Muscle layer of duodenum (tissue), 2 donors: ENCODE measurements at regions not wholly inside any gene's neighbourhood (a gene's known extent, or its start where the extent isn't known, plus 50 kb on each side); places are given as distances from the start of the nearest gene placed in this dataset.

Source experiments
- H3K27ac ChIP-seq: one replicate; pipeline ENCODE4 v1.7.0; 2013; ENCODE audit warnings: mild to moderate bottlenecking, low read length
- H3K27me3 ChIP-seq: one replicate; pipeline ENCODE4 v1.7.0; 2013; ENCODE audit warnings: low read depth, mild to moderate bottlenecking, control low read depth, low read length
- H3K36me3 ChIP-seq, 2 donors: one replicate each; pipeline ENCODE4 v1.7.0; 2013; ENCODE audit warnings: low read length in 2 of 2, control low read depth in 1 of 2, mild to moderate bottlenecking in 1 of 2; ENCODE audit not compliant: insufficient read depth in 2 of 2, control insufficient read depth in 1 of 2
- H3K4me1 ChIP-seq, 2 donors: one replicate each; pipeline ENCODE4 v1.7.0; 2013; ENCODE audit warnings: low read length in 2 of 2, mild to moderate bottlenecking in 2 of 2, control low read depth in 1 of 2, moderate library complexity in 1 of 2; ENCODE audit not compliant: insufficient read depth in 2 of 2, control insufficient read depth in 1 of 2
- H3K4me3 ChIP-seq, 2 donors: one replicate each; pipeline ENCODE4 v1.7.0; 2013; ENCODE audit warnings: low read length in 2 of 2, low read depth in 1 of 2, mild to moderate bottlenecking in 1 of 2
- H3K9me3 ChIP-seq, 2 donors: one replicate each; pipeline ENCODE4 v1.7.0; 2013; ENCODE audit warnings: low read length in 2 of 2, control low read depth in 1 of 2, mild to moderate bottlenecking in 1 of 2; ENCODE audit not compliant: control insufficient read depth in 1 of 2
- donor health status: healthy.

DNA sequence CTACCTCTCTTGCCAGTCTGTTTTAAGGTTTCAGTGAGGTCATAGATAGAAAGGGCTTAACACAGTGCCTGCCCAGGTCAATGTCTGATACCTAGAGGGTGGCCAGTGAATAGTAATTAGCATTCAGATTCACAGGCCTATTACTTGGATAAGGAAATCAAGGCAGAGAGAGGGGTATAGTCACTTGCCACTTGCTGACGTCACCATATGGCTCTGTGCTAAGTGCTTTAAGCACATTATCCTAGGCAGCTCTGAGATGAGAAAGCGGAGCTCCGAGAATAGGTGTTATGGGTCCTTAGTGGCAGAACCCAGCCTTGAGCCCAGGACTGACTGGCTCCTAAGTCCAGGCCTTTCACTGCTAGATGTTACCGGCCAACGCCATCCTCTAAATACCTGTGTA, 51.5 kb upstream of the DAB1 start:
- Histone ChIP-seq H3K27me3 (no peaks in the 10 kb centered on the region), H3K27ac (no peak overlapping the region), H3K9me3 (no peaks in the 10 kb centered on the region), H3K4me1 (no peaks in the 10 kb centered on the region), H3K36me3 (no peaks in the 10 kb centered on the region), H3K4me3 (no peak overlapping the region)

DNA sequence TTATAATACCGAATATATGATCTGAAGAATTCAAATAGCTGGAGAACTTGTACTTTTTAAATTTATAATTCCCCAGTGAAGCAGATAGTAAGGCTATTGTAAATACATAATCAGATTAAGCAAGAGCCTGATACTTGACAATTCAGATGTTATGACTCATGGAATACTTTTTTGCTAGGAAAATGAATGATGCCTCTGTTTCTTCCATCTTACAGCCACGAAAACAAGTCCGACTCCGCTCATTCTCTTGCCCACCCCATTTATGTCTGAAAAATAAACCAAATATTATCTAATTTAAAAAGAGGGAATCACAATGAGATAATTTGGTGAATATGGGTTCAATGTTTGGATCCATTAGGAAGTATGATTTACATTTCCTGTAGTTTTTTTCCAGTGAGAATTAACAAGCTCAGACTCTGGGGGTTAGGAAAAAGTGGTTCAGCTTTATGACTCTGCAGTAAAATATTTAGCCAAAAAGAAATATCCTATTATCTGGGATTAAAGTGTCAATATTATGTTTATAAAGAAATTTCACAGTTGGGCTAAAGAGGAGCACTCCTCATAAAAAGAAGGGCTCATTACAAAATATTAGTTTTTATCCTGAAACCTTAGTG, 50.4 kb upstream of the DAB1 start:
- Histone ChIP-seq H3K27ac (no peak overlapping the region), H3K4me3 (no peak overlapping the region)

More for the DNA sequence above, 50.4 kb upstream of the DAB1 start:
- Histone ChIP-seq H3K36me3 (no peaks in the 10 kb centered on the region), H3K9me3 (no peaks in the 10 kb centered on the region), H3K4me1 (no peaks in the 10 kb centered on the region), H3K27me3 (no peaks in the 10 kb centered on the region)
